ENCODE measurements at regions not wholly inside any gene's neighbourhood (a gene's known extent, or its start where the extent isn't known, plus 50 kb on each side); places are given as distances from the start of the nearest gene placed in this dataset.

GRCh38 chr7:29723599-29723998, 82.7 kb upstream of the WIPF3 start:
- TF ChIP-seq CTCF (IDR thresholded peaks at IDR 0.05) (no peak), EZH2 (IDR thresholded peaks at IDR 0.05; ENCODE audit: borderline replicate concordance, insufficient read depth, low read depth, low read length, poor library complexity, severe bottlenecking) (no peak)
